HCT116 (cell line): ENCODE measurements at regions not wholly inside any gene's neighbourhood (a gene's known extent, or its start where the extent isn't known, plus 50 kb on each side); places are given as distances from the start of the nearest gene placed in this dataset.

Experiments
- ATAC-seq: fragments of 200-7000 bp; cut with Tn5 transposase; 2 replicates; pipeline ENCODE4 v1.9.1; 2020; ENCODE audit warnings: mild to moderate bottlenecking, moderate library complexity
- BruUV-seq: library from RNA; stranded (reverse); fragments of 400-500 nt; replicated peaks from 2 replicates; lab custom pipeline; 2021; lab: Mats Ljungman, UMichigan
- CTCF ChIA-PET: fragments of 300-600 bp; sonication (Branson Sonifier 250); formaldehyde crosslinking; loops from one replicate; lab custom pipeline; 2021; ENCODE audit warnings: antibody characterized with exemption; lab: Charles Lee
- POLR2A ChIA-PET: fragments of 300-600, 350-600 bp; sonication (Branson Sonifier 250); formaldehyde crosslinking; loops from one replicate; lab custom pipeline; 2021; ENCODE audit warnings: antibody characterized with exemption; lab: Charles Lee
- RAD21 ChIA-PET, 2 experiments: fragments of 300-600 bp; sonication (Branson Sonifier 250); formaldehyde crosslinking; loops; one replicate each; lab custom pipeline; 2023; ENCODE audit warnings: low total read pairs in 2 of 2; ENCODE audit not compliant: uncharacterized antibody in 2 of 2, unreplicated experiment in 2 of 2, low non-redundant PET in 1 of 2; lab: Charles Lee
- DNase-seq: peaks from one replicate; pipeline ENCODE4 v3.0.0-alpha.2; 2010; ENCODE audit warnings: low read depth, low spot score
- H2AFZ ChIP-seq: fragments of 200-600 bp; shearing (Covaris generic), sonication (generic); 2 replicates; pipeline ENCODE4 v1.6.1; 2017; ENCODE audit warnings: low read depth, mixed run types, mixed read lengths, antibody characterized with exemption, low read length; ENCODE audit not compliant: poor library complexity, severe bottlenecking
- H3K27ac ChIP-seq: 2 replicates; pipeline ENCODE4 v1.5.1; 2012; ENCODE audit warnings: low read depth, low read length
- H3K27me3 ChIP-seq: fragments of 200-600 bp; sonication (generic); 2 replicates; pipeline ENCODE4 v1.6.1; 2016; ENCODE audit warnings: mixed run types, low read length, mixed read lengths; ENCODE audit not compliant: insufficient read depth
- H3K36me3 ChIP-seq, 2 experiments: fragments of 200-500 bp in 1 of 2; fragments of 200-600 bp in 1 of 2; sonication (Bioruptor generic) in 1 of 2; sonication (generic) in 1 of 2; 2 replicates each; pipeline versions ENCODE4 v1.5.1 to v1.6.1; 2014 to 2016; ENCODE audit warnings: low read length in 2 of 2, inconsistent platforms in 1 of 2, mixed read lengths in 1 of 2, mixed run types in 1 of 2; ENCODE audit not compliant: insufficient read depth in 2 of 2, control insufficient read depth in 1 of 2
- H3K4me1 ChIP-seq, 2 experiments: fragments of 200-600 bp in 1 of 2; sonication (generic) in 1 of 2; 2 replicates each; pipeline versions ENCODE4 v1.5.1 to v1.6.1; 2012 to 2017; ENCODE audit warnings: low read length in 2 of 2, inconsistent platforms in 1 of 2, mild to moderate bottlenecking in 1 of 2, mixed read lengths in 1 of 2, mixed run types in 1 of 2, moderate library complexity in 1 of 2; ENCODE audit not compliant: insufficient read depth in 2 of 2, control insufficient read depth in 1 of 2
- H3K4me2 ChIP-seq: fragments of 200-600 bp; sonication (generic); 2 replicates; pipeline ENCODE4 v1.6.1; 2017; ENCODE audit warnings: mixed run types, low read length, mixed read lengths
- H3K4me3 ChIP-seq, 2 experiments: fragments of 200-600 bp in 1 of 2; sonication (generic) in 1 of 2; replicated peaks in 1 of 2; 2 replicates each; pipeline ENCODE4 v1.5.1; 2011 to 2016; ENCODE audit warnings: low read length in 2 of 2, control low read depth in 1 of 2, low read depth in 1 of 2, mild to moderate bottlenecking in 1 of 2, mixed read lengths in 1 of 2, mixed run types in 1 of 2
- H3K79me2 ChIP-seq: fragments of 200-600 bp; sonication (generic); 2 replicates; pipeline ENCODE4 v1.6.1; 2017; ENCODE audit warnings: mild to moderate bottlenecking, mixed run types, low read length, moderate library complexity, mixed read lengths; ENCODE audit not compliant: insufficient read depth
- H3K9ac ChIP-seq: fragments of 200-600 bp; sonication (generic); 2 replicates; pipeline ENCODE4 v1.6.1; 2016; ENCODE audit warnings: low read length, mixed read lengths
- H3K9me2 ChIP-seq: fragments of 200-600 bp; sonication (generic), shearing (Covaris generic); 2 replicates; pipeline ENCODE4 v1.6.1; 2017; ENCODE audit warnings: mixed run types, mild to moderate bottlenecking, moderate library complexity; ENCODE audit not compliant: insufficient read depth
- H3K9me3 ChIP-seq, 2 experiments: fragments of 200-500 bp in 1 of 2; fragments of 200-600 bp in 1 of 2; sonication (Bioruptor generic) in 1 of 2; sonication (generic) in 1 of 2; 2 replicates each; pipeline ENCODE4 v1.6.1; 2014 to 2017; ENCODE audit warnings: low read length in 2 of 2, mixed read lengths in 2 of 2, inconsistent platforms in 1 of 2, low read depth in 1 of 2, mild to moderate bottlenecking in 1 of 2, mixed run types in 1 of 2, moderate library complexity in 1 of 2; ENCODE audit not compliant: control insufficient read depth in 1 of 2, insufficient read depth in 1 of 2
- H4K20me1 ChIP-seq: fragments of 200-600 bp; sonication (generic), shearing (Covaris generic); 2 replicates; pipeline ENCODE4 v1.6.1; 2017; ENCODE audit warnings: mixed run types, mild to moderate bottlenecking, moderate library complexity; ENCODE audit not compliant: insufficient read depth
- CBX3 ChIP-seq: IDR thresholded peaks from 2 replicates; pipeline ENCODE4 v1.6.1; 2012; ENCODE audit warnings: low read depth
- CEBPB ChIP-seq: IDR thresholded peaks from 2 replicates; pipeline ENCODE4 v1.6.1; 2012; ENCODE audit warnings: low read depth
- EGR1 ChIP-seq: IDR thresholded peaks from 2 replicates; pipeline ENCODE4 v1.6.1; 2012; ENCODE audit warnings: low read depth
- ELF1 ChIP-seq: IDR thresholded peaks from 2 replicates; pipeline ENCODE4 v1.6.1; 2012; ENCODE audit warnings: low read depth, borderline replicate concordance
- EZH2 ChIP-seq: fragments of 200-600 bp; sonication (generic); IDR thresholded peaks from 2 replicates; pipeline ENCODE4 v1.6.1; 2017; ENCODE audit warnings: antibody characterized with exemption, mixed run types
- MAX ChIP-seq: IDR thresholded peaks from 2 replicates; pipeline ENCODE4 v1.6.1; 2012
- POLR2A ChIP-seq: IDR thresholded peaks from 2 replicates; pipeline ENCODE4 v1.7.0; 2011; ENCODE audit warnings: borderline replicate concordance; ENCODE audit not compliant: insufficient read depth, insufficient read length; ENCODE audit errors: extremely low read depth
- POLR2AphosphoS5 ChIP-seq: IDR thresholded peaks from 2 replicates; pipeline ENCODE4 v1.6.1; 2011; ENCODE audit warnings: mild to moderate bottlenecking, low read depth, low read length, moderate library complexity
- RAD21 ChIP-seq: IDR thresholded peaks from 2 replicates; pipeline ENCODE4 v1.6.1; 2012; ENCODE audit warnings: low read depth, mild to moderate bottlenecking
- SP1 ChIP-seq: IDR thresholded peaks from 2 replicates; pipeline ENCODE4 v1.6.1; 2012; ENCODE audit warnings: low read depth
- SRF ChIP-seq: IDR thresholded peaks from 2 replicates; pipeline ENCODE4 v1.6.1; 2012; ENCODE audit warnings: low read depth
- TCF7L2 ChIP-seq: IDR thresholded peaks from 2 replicates; pipeline ENCODE4 v1.7.0; 2011; ENCODE audit warnings: borderline replicate concordance, inconsistent platforms; ENCODE audit not compliant: insufficient read depth, insufficient read length; ENCODE audit errors: extremely low read depth
- YY1 ChIP-seq: IDR thresholded peaks from 2 replicates; pipeline ENCODE4 v1.6.1; 2011; ENCODE audit warnings: low read length, low read depth, moderate library complexity, mild to moderate bottlenecking; ENCODE audit not compliant: insufficient replicate concordance; ENCODE audit errors: extremely low read depth
- ZNF274 ChIP-seq: fragments of 200-500 bp; sonication (Bioruptor generic); IDR thresholded peaks from 2 replicates; pipeline ENCODE4 v1.6.1; 2014; ENCODE audit warnings: mild to moderate bottlenecking, low read depth, low read length, inconsistent platforms
- intact Hi-C: fragments of 100-400 bp; cut with micrococcal nuclease; formaldehyde crosslinking; loops from 2 replicates; pipeline ENCODE4 v1.10.0; 2022
- TF ChIP-seq, protein P1 (sequence below): IDR thresholded peaks from 2 replicates; pipeline ENCODE4 v1.6.1; 2011; ENCODE audit warnings: mild to moderate bottlenecking, low read length, moderate library complexity; ENCODE audit not compliant: insufficient replicate concordance; ENCODE audit errors: extremely low read depth

- ATAC-seq (no peak), DNase-seq (no peak)
- Histone ChIP-seq H3K4me3 (no peak overlapping the region), H3K9me2 (no peaks in the 10 kb centered on the region), H3K27ac (no peak overlapping the region), H3K4me2 (no peak overlapping the region), H3K9me3 (peaks cover 0 to 5% of the 10 kb centered on the region in 2 experiments; a peak in 1 of 4 replicates), H3K36me3 (no peaks in the 10 kb centered on the region), H3K79me2 (no peaks in the 10 kb centered on the region), H3K27me3 (peaks cover 23% of the 10 kb centered on the region), H2AFZ (no peak overlapping the region), H3K4me1 (no peaks in the 10 kb centered on the region), H4K20me1 (no peaks in the 10 kb centered on the region), H3K9ac (no peak overlapping the region)
- ChIA-PET POLR2A (no interaction called here), RAD21 (no interaction called here), CTCF (no interaction called here)
- no peak for TF ChIP-seq SP1
- no TSS peak for BruUV-seq
- intact Hi-C loops, result loop anchor here (10.0 kb wide), 1 partner anchor 522 kb away; no protein-coding TSS in a partner anchor
These were observed 146.9 kb downstream of the TEX29 start for GRCh38 chr13:111467111-111467890.

GRCh38 chr13:111468037-111468959 lies 147.9 kb downstream of the TEX29 start:
- H3K79me2 ChIP-seq, result no peaks in the 10 kb centered on the region
- no TSS peak for BruUV-seq
- POLR2A ChIA-PET, result no interaction called here
- H3K4me1 ChIP-seq, result no peaks in the 10 kb centered on the region
- no peak overlapping the region for H3K9ac ChIP-seq
- H3K4me3 ChIP-seq, result no peak overlapping the region
- DNase-seq (no peak), ATAC-seq (no peak)
- H3K36me3 ChIP-seq, result no peaks in the 10 kb centered on the region
- RAD21 ChIA-PET, result no interaction called here
- CTCF ChIA-PET, result no interaction called here
- H3K9me2 ChIP-seq, result no peaks in the 10 kb centered on the region
- H3K9me3 ChIP-seq, result peaks cover 0 to 5% of the 10 kb centered on the region in 2 experiments; a peak in 1 of 4 replicates
- no peaks in the 10 kb centered on the region for H4K20me1 ChIP-seq
- intact Hi-C loops, result loop anchor here (10.0 kb wide), 1 partner anchor 523 kb away; no protein-coding TSS in a partner anchor
- H3K4me2 ChIP-seq, result no peak overlapping the region
- H3K27ac ChIP-seq, result no peak overlapping the region
- no peak overlapping the region for H2AFZ ChIP-seq
- H3K27me3 ChIP-seq, result peaks cover 13% of the 10 kb centered on the region
- TF ChIP-seq MAX (no peak), EZH2 (no peak), ELF1 (no peak), TCF7L2 (no peak), RAD21 (no peak), YY1 (no peak), SRF (no peak), CEBPB (no peak), CBX3 (no peak), ZNF274 (no peak), POLR2A (no peak), POLR2AphosphoS5 (no peak), EGR1 (no peak)
- TF ChIP-seq, protein P1, sequence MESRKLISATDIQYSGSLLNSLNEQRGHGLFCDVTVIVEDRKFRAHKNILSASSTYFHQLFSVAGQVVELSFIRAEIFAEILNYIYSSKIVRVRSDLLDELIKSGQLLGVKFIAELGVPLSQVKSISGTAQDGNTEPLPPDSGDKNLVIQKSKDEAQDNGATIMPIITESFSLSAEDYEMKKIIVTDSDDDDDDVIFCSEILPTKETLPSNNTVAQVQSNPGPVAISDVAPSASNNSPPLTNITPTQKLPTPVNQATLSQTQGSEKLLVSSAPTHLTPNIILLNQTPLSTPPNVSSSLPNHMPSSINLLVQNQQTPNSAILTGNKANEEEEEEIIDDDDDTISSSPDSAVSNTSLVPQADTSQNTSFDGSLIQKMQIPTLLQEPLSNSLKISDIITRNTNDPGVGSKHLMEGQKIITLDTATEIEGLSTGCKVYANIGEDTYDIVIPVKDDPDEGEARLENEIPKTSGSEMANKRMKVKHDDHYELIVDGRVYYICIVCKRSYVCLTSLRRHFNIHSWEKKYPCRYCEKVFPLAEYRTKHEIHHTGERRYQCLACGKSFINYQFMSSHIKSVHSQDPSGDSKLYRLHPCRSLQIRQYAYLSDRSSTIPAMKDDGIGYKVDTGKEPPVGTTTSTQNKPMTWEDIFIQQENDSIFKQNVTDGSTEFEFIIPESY, result no peak
